HL-60/S4 treated with phorbol 12-myristate 13-acetate at 8.2 ng/mL for 4 days and 3 days (cell line): ENCODE measurements at regions not wholly inside any gene's neighbourhood (a gene's known extent, or its start where the extent isn't known, plus 50 kb on each side); places are given as distances from the start of the nearest gene placed in this dataset.

Experiments used
- in situ Hi-C: fragments of 300-500 bp; cut with MboI; formaldehyde crosslinking; loops from 2 replicates; pipeline ENCODE4 v1.15.0; 2022; ENCODE audit warnings: low sequenced_read_pairs

- in situ Hi-C loops: no loop called here
Observed at GRCh38 chr10:78184851-78185692, 151.4 kb downstream of the RPS24 start.

- in situ Hi-C loops: no loop called here
Observed at GRCh38 chr10:78185693-78186055, 152.0 kb downstream of the RPS24 start.

GRCh38 chr10:78186572-78186971, 152.9 kb downstream of the RPS24 start:
- in situ Hi-C loops: no loop called here

GRCh38 chr10:78187371-78187770, 153.7 kb downstream of the RPS24 start:
- in situ Hi-C loops: no loop called here

- in situ Hi-C loops: no loop called here
Observed at GRCh38 chr10:78188446-78188845, 154.8 kb downstream of the RPS24 start.

GRCh38 chr10:78190051-78190825, 156.6 kb downstream of the RPS24 start:
- in situ Hi-C loops: no loop called here

GRCh38 chr10:78191301-78191700, 157.6 kb downstream of the RPS24 start:
- in situ Hi-C loops: no loop called here

GRCh38 chr10:78193189-78193588, 159.5 kb downstream of the RPS24 start:
- in situ Hi-C loops: no loop called here

- in situ Hi-C loops: no loop called here
Observed at GRCh38 chr10:78194050-78194449, 160.4 kb downstream of the RPS24 start.

- in situ Hi-C loops: no loop called here
Observed at GRCh38 chr10:78194539-78195402, 161.1 kb downstream of the RPS24 start.

- in situ Hi-C loops: no loop called here
Observed at GRCh38 chr10:78196396-78196795, 162.7 kb downstream of the RPS24 start.

GRCh38 chr10:78196964-78197363, 163.3 kb downstream of the RPS24 start:
- in situ Hi-C loops: no loop called here

- in situ Hi-C loops: no loop called here
Observed at GRCh38 chr10:78197628-78198272, 164.1 kb downstream of the RPS24 start.

GRCh38 chr10:78199005-78199725, 165.5 kb downstream of the RPS24 start:
- in situ Hi-C loops: no loop called here

GRCh38 chr10:78199759-78200158, 166.1 kb downstream of the RPS24 start:
- in situ Hi-C loops: no loop called here

- in situ Hi-C loops: no loop called here
Observed at GRCh38 chr10:78200686-78201085, 167.0 kb downstream of the RPS24 start.

GRCh38 chr10:78202386-78202785, 168.7 kb downstream of the RPS24 start:
- in situ Hi-C loops: no loop called here

- in situ Hi-C loops: no loop called here
Observed at GRCh38 chr10:78203915-78204818, 170.5 kb downstream of the RPS24 start.

GRCh38 chr10:78205457-78206016, 171.9 kb downstream of the RPS24 start:
- in situ Hi-C loops: no loop called here
